ENCODE measurements at regions not wholly inside any gene's neighbourhood (a gene's known extent, or its start where the extent isn't known, plus 50 kb on each side); places are given as distances from the start of the nearest gene placed in this dataset.

DNA sequence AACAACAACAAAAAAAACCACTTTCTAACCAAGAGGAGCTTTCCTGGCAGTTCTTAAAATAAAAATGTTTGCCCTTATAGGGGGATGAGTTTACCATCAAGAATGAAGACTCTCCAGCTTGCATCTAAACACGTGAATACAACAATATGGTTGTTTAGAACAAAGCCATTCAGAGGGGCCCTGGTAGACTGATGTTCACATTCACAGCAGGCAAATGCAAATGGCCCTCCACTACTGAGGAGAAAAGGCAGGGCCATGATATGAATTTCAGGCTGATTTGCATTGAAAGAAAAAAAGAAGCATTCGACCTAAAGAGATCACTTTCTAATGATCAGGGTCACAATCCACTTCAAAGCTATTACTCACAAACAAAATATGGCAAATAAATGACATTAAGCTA, 65.3 kb upstream of the OTOS start:
- TF ChIP-seq SPI1 (IDR thresholded peaks at IDR 0.05; ENCODE audit: low read depth, low read length) (no peak), POLR2AphosphoS5 (IDR thresholded peaks at IDR 0.05; ENCODE audit: low read depth, low read length) (no peak), POLR2A (IDR thresholded peaks at IDR 0.05; ENCODE audit: low read depth, low read length) (no peak), PAX5 (IDR thresholded peaks at IDR 0.05; ENCODE audit: insufficient read depth, low read length, severe bottlenecking) (no peak)
